GM21529 (cell line): ENCODE measurements at regions not wholly inside any gene's neighbourhood (a gene's known extent, or its start where the extent isn't known, plus 50 kb on each side); places are given as distances from the start of the nearest gene placed in this dataset.
"Not testable (repeated sequence)": the region's sequence is repeated elsewhere in the genome, so short reads cannot be mapped to it uniquely, and the experiment has no call there.

Experiments
- ATAC-seq: cut with Tn5 transposase; IDR thresholded peaks from one replicate; pipeline ENCODE4 v1.9.1; 2021; ENCODE audit not compliant: unreplicated experiment

DNA sequence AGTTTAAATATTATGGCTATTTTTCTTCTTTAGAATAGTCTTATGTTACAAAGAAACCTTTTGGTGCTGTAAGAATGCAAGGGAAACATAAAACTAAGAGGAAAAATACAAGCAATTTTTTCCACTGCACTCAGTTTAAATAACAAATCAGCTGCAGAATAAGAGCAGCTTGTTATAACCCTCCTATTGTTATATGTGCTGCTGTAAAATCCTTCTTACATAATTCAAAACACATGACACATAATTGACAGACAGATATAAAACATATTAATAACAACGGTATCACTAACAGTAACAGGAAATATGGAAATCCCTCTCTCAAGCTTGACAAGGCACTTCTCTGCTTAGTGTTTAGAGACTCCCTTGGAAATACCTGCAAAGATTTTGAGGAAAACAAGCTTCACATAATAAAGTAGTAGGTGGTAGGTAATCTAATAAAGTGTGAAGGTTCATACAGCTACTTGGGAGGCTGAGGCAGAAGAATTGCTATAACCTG is 385.3 kb upstream of the HS3ST1 start:
- ATAC-seq = no peak

DNA sequence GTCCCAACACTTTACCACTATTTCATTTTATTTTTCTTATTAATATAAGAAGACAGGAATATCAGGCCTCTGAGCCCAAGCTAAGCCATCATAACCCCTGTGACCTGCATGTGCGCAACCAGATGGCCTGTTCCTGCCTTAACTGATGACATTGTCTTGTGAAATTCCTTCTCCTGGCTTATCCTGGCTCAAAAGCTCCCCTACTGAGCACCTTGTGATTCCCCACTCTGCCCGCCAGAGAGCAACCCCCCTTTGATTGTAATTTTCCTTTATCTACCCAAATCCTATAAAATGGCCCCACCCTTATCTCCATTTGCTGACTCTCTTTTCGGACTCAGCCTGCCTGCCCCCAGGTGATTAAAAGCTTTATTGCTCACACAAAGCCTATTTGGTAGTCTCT is 382.8 kb upstream of the HS3ST1 start:
- not testable (repeated sequence) for ATAC-seq

DNA sequence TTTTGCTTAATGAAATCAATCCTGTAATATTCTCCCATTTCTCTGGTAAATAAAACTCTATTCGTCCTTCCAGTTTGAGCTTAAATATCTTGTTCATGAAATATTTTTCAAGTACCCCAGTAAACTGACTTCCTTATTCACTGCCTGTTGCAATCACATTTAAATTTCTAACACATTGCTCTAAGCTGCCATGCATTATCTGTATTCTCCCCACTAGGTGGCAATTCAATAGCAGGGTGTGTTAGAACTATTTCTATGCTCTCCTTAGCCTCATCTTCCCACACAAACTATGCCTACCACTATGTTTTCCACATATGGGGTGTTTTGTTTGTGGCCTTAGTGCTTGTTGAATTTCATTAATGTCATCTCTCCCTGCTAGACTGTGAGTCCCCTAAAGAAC is 377.1 kb upstream of the HS3ST1 start:
- ATAC-seq = peak; percentile 53

DNA sequence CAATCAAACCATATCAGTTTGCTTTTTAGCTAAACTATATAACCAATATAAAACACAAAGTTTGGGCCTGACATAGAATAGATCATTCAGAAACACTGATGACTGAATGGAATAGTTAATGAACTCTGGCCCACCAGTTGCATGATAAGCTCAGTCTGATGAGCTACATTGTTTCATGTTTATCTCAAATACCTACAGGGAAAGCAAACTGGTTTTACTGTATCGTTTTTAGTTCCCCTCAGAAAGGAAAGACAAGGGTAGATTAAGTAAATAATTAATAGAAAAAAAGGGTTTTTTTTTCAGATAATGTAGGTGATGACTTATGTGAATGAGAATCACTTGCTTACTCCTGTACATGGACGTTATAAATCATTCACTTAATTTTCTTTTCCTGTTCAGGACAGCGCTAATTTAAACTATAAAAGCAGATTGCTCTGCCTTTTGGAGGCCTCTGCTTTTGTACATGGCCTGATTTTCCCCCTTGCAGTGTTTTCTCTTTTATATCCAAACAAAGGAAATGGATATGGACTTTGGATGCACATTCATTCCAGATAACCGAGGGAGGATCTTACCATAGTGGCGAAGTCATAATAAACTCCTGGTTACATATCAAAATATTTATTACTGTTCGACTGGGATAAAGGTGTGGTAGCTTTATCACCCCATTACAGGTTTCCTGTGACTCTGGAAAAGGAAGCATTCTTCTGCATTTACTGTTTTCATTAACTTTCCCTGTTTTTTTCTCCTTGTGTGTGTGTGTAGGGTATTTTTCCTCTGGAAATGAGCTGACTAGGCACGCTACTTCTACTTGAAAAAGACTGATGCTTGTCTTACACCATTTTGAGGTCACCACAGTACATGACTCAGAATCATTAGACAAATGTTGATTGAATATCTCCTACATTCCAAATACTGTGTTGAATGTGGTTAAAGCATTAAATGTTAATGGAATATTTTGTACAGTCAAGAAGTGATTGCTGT is 373.1 kb upstream of the HS3ST1 start:
- ATAC-seq = no peak

DNA sequence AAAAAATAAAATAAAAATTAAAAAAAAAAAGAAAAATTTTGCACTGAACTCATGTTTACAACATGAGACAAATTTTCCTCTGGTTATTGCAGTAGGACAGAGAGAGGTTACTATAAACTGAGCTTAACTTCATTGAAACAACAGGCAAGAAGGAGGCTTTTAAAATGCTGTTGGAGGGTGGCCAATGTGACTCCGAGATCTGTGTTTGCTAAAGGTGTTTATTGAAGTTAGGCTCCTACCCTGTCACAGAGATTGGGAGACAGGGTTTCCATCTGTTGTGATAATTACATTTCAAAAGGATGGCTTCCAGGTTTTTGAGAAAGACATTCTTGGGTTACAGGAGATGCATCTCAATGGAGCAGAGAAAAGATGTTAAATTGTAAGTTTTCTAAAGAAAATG is 370.5 kb upstream of the HS3ST1 start:
- no peak for ATAC-seq

DNA sequence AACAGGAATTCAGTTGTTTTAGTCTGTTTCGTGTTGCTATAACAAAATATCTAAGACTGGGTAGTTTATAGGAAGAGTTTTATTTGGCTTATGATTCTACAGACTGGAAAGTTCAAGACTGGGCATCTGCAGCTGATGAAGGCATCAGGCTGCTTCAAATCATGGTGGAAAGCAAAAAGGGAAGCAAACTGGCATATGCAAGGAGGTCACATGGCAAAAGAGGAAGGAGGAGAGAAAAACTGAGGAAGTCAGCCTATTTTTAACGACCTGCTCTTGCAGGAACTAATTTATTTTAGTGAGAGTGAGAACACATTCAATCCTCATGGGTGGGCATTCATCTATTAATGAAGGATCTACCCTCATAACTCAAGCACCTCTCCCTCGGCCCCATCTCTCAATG is 363.1 kb upstream of the HS3ST1 start:
- no peak for ATAC-seq

DNA sequence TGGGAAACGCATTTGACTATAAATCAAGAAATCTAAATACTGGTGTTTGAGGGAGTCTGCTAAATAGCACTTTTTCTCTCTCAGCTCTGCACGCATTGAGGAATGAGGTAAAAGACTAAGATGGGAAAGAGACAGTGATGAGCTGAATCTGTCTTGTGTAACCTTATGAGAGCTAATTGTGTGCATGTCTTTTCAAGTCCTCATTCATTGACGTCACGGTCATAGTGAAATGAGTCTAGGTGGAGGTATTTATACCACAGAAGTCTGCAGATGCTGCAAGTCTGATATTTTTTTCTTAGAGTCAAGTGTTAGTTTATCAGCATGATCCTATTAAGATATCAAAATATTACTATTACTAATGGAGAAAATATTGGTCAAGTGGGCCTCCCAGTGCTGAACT is 361.5 kb upstream of the HS3ST1 start:
- no peak for ATAC-seq

DNA sequence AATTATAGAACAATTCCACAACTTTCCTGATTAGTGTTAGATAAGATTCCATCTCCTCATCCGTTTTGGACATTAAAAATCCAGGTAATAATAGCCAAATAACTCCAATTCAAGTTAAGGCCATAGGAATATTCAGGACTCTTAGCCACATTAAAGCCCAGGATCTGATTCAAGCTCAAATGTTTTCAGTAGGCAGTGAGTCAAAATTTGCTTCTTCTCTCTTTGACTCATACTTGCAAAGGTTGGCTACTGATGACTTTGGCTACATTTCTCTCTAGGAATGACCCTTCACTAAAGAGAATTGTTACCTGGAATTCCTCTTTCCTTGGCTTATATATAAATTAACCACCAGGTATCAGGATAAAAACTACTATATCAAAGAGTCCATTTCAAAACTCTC is 354.9 kb upstream of the HS3ST1 start:
- no peak for ATAC-seq

DNA sequence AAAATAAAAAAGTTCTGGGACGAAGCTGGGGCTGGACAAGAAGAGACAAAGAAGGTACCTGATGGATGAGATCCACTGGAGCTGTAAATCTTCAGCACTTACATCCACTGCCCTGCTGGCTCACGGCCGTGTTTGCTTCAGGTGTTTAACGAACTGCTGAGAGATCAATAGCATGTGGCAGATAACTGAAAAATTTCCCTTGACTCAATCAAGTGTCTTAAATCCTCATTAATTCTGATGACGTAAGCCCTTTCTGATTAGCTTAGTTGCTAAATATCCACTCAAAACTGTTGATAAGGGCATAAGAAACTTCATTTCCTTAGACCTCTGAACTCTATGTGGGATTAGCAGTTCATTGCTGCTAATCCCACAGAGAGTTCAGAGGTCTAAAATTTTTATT is 354.2 kb upstream of the HS3ST1 start:
- ATAC-seq = no peak

DNA sequence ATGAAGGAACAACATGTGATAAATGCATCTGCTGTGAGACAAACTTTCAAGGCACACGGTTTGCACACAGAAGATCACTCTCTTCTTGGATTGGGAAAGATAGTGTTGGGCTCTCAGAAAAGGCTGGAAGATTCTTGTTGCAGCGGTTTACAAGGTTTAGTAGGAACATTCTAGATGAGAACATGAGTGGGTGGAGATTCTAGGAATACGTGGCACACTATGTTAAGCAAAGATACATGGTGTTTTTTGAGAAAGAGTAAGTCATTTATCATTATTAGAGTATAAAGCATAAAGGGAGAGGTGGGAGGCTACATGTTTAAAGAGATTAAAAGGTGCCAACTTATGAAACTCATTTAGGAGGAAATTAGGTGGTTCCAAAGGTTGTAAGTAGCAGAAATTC is 348.8 kb upstream of the HS3ST1 start:
- no peak for ATAC-seq

DNA sequence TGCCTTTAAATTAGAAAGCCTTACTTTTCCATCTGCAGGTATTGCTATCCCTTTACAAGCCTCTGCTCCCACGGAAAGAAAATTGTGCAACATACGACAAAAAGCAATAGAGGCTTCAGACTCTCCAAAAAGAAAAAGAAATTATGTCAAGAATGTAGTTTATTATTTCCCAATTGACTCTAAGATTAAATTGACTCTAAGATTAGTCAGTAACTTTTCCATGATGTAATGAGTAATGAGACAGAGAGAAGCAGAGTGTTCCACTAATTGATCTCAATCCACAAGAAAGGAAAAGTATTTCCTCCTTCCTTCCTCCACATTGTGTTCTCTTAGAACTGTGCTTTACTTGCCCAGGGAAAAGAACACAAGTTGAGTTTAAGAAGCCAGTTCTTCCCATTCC is 345.7 kb upstream of the HS3ST1 start:
- ATAC-seq = no peak

DNA sequence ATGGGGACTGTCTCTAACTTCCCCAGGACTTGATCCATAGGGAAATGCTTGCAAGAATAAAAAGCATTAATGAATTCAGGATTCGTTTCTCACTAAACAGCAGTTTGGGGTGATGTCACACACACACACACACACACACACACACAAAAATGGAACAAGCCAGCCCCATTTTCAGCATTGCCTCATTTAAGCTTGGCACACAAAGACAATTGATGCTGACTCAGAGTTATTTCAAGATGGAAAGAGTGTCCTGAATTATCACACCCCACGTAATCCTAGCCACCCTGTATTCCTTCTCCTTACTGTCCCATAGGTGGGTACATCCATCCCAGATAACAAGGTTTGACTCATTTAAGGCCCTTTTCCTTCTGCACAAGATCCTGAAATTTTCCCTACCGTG is 345.1 kb upstream of the HS3ST1 start:
- ATAC-seq = no peak

DNA sequence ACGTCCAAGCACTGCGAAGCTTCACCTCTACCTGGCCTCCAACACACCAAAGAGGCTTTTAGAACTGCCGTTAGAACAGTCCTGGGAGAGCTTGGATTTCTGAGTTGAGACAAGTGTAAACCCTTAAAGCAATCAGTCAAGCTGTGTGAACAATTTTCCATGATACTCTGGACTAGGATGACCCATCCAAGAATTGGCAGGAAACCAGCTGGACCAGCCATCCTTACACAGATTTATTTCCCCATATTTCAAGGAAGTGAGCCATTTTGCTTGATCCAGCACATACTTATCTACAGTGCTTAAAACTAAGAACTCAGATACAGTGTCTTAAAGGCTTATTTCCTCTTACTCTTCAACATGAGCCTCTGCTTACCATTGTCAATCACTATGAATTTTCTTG is 340.7 kb upstream of the HS3ST1 start:
- no peak for ATAC-seq

DNA sequence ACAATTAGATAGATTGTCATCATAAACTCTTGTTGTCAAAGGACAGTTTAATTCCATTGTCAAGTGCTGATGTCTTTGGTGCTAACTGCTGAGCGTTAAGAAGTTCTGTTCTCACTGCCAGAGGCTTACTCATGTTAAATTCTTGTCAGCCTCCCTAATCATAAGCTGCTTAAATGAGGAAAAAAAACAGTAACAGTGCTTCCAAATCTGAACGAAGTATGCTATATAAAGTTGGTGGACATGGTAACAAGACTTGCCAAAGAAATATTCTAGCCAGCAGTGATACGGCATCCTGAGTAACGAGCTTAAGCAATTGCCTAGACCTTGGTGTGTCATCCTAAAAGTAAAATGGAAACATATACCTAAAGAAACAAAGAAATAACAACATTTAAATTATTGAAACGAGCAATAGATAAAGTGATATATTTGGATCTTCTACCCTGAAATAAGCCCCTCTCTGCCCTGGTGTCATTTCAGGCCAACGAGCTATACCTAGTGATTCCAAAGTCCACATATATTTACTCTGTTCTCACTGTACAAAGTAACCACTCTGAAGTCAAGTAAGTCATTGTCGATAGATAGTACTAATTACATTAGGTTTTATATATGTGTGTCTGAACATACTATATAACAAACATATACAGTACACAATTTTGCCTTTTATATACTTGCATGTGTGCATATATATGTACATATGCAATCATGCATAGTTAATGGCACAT is 339.7 kb upstream of the HS3ST1 start:
- ATAC-seq = no peak

DNA sequence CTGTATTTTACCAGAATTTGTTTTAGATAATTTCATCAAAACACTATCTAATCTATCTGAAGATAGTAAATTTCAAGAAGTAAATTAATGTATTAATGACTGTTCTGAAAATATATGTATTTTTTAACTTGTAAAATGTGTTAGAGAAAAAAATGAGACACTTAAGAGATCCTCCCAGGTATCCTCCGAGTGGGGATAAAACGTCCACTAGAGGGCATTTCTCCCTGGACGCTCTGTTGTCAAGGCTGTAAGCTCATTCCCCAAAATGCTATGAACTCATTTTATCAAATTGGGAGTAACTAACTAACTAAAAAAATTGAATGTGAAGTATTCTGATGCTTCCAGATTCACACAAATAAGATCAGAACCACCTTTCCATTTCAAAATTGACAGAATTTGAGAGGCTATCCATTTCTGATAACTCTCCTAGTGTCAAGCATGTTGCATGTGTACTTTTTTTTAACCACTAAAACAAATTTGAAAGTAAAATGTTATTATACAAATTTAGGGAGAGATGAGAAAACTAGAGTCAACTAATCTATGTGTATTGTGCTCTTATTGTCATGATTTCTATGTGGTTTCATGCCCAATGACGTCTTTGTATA is 337.3 kb upstream of the HS3ST1 start:
- peak; percentile 65 for ATAC-seq

DNA sequence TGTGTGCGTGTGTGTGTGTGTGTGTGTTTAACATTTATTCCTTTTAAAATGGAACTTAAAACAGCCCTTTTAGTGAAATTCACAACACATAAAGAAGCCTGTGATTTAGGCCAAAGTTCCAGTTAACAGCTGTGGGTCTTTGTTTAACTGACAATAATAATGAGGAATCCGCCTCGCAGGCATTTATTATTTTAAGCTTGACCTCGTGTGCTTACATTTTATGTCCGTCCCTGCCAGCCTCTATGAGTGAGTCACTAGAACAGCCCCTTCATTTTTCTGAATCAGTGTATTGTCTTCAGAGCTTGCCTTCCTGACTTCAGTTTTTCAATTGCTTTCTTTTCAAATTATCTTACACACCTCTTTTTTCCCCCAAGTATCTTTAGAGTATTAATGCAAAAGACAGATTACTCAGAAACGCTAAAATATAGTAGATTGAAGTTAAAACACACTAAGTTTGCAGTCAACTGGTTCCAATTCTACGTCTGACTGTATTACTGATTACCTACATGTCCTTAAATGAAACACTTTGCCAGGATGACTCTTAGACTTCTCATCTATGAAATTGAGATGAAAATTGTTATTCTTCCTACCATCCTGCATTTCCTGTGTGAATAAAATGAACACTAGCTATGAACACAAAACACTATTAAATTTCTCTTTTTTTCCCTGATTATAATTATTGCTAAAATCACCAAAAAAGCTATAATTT is 319.6 kb upstream of the HS3ST1 start:
- ATAC-seq = no peak

DNA sequence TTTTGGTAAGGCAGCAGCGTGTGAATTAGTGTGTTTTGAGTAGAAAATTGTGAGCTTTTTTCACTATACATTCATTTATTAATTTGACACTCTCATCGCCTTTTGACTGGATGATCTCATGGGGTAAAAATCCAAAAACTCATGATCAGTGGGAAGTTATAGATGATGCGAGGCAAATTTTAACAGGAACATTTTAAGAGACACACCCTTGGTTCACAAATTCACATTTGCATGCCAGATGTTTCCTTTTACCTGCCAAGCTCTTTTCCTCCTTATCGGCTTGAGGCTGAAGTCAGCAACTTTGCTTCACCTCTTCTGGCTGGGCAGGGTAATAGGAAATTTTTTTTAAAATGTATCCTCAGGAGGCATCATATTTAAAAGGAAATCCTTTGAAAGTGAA is 318.0 kb upstream of the HS3ST1 start:
- ATAC-seq = no peak

DNA sequence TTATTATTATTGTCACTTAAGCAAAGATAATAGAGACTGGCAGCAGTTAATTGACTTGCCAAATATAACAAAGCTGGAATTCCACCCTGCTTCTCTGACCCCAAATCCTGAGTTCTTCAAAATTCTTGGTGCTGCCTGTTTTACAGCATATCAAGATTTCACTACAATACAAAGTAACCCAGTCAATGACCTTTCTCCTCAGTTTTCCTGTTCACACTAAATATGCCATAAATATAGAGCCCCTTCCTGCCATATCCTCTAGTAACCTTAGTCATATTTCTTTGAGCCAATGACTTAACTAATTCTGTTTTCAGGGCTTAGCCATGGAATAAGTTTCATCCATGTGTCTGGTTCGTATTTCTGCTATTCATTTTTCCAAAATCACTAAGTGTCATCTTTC is 315.3 kb upstream of the HS3ST1 start:
- no peak for ATAC-seq

DNA sequence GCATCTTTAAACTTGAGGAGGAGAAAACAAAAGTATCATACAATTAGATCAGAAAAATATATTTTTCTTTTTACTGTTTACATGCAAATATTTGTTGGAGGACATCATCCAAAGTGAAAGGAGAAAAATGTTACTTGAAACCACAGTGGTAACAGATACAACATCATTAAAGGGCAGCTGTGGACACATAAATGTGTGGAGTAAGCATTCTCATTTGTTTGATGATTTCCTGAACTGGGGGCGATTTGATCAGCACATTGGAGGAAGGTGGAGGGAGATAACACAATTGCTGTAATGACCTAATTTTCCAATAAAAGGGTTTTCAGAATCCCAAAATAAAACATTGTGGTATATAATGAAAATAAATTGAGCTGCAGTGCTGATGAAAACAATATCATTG is 314.5 kb upstream of the HS3ST1 start:
- no peak for ATAC-seq

DNA sequence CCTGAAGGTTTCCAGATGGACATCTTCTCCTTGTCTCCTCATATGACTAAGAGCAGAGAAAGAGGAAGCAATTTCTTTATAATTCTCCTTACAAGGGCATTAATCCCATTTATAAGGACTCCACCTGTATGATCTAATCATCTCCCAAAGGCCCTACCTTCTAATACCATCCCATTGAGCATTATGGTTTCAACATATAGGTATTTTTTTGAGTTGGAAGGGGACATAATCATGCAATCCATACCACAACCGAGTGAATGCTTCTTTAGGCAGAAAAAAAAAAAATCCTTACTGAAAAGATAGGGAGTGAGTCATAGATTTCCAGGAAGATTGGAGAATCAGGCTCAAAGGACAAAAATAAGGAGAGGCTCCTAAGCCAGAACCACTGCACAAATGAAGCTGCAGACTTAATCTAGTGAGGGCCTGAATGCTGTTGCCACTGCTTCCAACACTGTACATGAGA is 312.5 kb upstream of the HS3ST1 start:
- ATAC-seq = no peak

DNA sequence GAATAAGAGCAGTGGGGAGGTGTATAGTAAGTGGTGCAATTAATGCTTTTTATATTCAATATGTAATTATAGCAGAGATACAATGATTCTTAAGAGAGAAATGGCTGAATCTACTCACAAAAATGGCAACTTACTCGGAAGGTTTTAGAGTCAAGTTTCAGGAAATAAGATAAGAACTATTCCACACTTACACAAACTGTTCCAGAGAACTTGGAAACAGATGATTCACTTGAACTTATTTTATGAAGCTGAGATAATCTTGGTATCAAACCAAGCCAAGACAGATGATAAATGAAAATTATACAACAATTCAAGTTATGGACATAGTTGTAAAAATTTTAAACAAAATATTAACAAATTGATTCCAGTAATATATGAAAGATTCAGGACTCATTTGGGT is 311.3 kb upstream of the HS3ST1 start:
- ATAC-seq = no peak
